ENCODE measurements at regions not wholly inside any gene's neighbourhood (a gene's known extent, or its start where the extent isn't known, plus 50 kb on each side); places are given as distances from the start of the nearest gene placed in this dataset.

- Histone ChIP-seq H3K4me1 (ENCODE audit: control insufficient read depth in 4 of 4, insufficient read depth in 4 of 4, low read length in 3 of 4) (no peaks in the 10 kb centered on the region), H3K9ac (ENCODE audit: low read depth in 1 of 2, low read length in 2 of 2) (no peak overlapping the region), H3K27me3 (ENCODE audit: control insufficient read depth in 4 of 4, insufficient read depth in 4 of 4, low read length in 3 of 4) (no peaks in the 10 kb centered on the region), H3K36me3 (ENCODE audit: control insufficient read depth in 4 of 4, insufficient read depth in 3 of 4, low read depth in 1 of 4, low read length in 3 of 4) (no peaks in the 10 kb centered on the region), H3K27ac (ENCODE audit: low read depth in 1 of 2, low read length in 2 of 2) (no peak overlapping the region), H3K9me3 (ENCODE audit: control insufficient read depth in 4 of 4, low read length in 3 of 4) (no peaks in the 10 kb centered on the region), H3K4me3 (ENCODE audit: low read depth in 1 of 3, low read length in 3 of 3) (no peak overlapping the region)
- no peak for DNase-seq (ENCODE audit: low spot score)
- no peak for TF ChIP-seq HNF4G (IDR thresholded peaks at IDR 0.05)
- TF ChIP-seq JUND (IDR thresholded peaks at IDR 0.05), result no peak
- no peak for TF ChIP-seq NR2F2 (IDR thresholded peaks at IDR 0.05)
- TF ChIP-seq REST (IDR thresholded peaks at IDR 0.05), result no peak
- TF ChIP-seq FOXA1 (IDR thresholded peaks at IDR 0.05), result no peak
- TF ChIP-seq ZBTB33 (IDR thresholded peaks at IDR 0.05), result no peak
- no peak for TF ChIP-seq FOXA2 (IDR thresholded peaks at IDR 0.05)
- TF ChIP-seq GABPA (IDR thresholded peaks at IDR 0.05 in 1 of 2, conservative IDR thresholded peaks at IDR 0.05 in 1 of 2), result no peak
- no peak for TF ChIP-seq CTCF (IDR thresholded peaks at IDR 0.05; ENCODE audit: low read depth, low read length, missing input control)
- no peak for TF ChIP-seq MAX (IDR thresholded peaks at IDR 0.05)
- TF ChIP-seq RAD21 (IDR thresholded peaks at IDR 0.05), result no peak
- TF ChIP-seq TAF1 (conservative IDR thresholded peaks at IDR 0.05), result no peak
- TF ChIP-seq YY1 (IDR thresholded peaks at IDR 0.05), result no peak
- TF ChIP-seq RXRA (IDR thresholded peaks at IDR 0.05), result no peak
- TF ChIP-seq ATF3 (IDR thresholded peaks at IDR 0.05), result no peak
- no peak for TF ChIP-seq EGR1 (IDR thresholded peaks at IDR 0.05; ENCODE audit: low read depth in 2 of 2)
- 92% methylated on average over 4 of the region's 4 CpGs for WGBS
Observed at GRCh38 chr12:115405471-115405860, 721.5 kb upstream of the TBX3 start.

Measured in liver (tissue), 8 donors.